BE2C (cell line): ENCODE measurements at regions not wholly inside any gene's neighbourhood (a gene's known extent, or its start where the extent isn't known, plus 50 kb on each side); places are given as distances from the start of the nearest gene placed in this dataset.

ENCODE experiments used
- DNase-seq: peaks from one replicate; pipeline ENCODE4 v3.0.0-alpha.2; 2020
- H3K27me3 ChIP-seq: fragments of 250-450 bp; sonication (Bioruptor Pico); 2 replicates; pipeline ENCODE4 v1.5.1; 2020; ENCODE audit warnings: mild to moderate bottlenecking
- H3K36me3 ChIP-seq: fragments of 250-450 bp; sonication (Bioruptor Pico); 2 replicates; pipeline ENCODE4 v1.5.1; 2020; ENCODE audit warnings: mild to moderate bottlenecking
- H3K4me1 ChIP-seq: fragments of 250-450 bp; sonication (Bioruptor Pico); 2 replicates; pipeline ENCODE4 v1.5.1; 2020
- H3K4me3 ChIP-seq: 2 replicates; pipeline ENCODE4 v1.5.1; 2011; ENCODE audit warnings: low read depth, low read length
- H3K9me3 ChIP-seq: fragments of 250-450 bp; sonication (Bioruptor Pico); 2 replicates; pipeline ENCODE4 v1.5.1; 2020
- CTCF ChIP-seq: IDR thresholded peaks from 2 replicates; pipeline ENCODE4 v1.5.1; 2012; ENCODE audit warnings: mild to moderate bottlenecking, low read depth, low read length

GRCh38 chrX:10854594-10854993 lies 234.2 kb upstream of the MID1 start:
- DNase-seq: no peak
- Histone ChIP-seq H3K4me1 (no peaks in the 10 kb centered on the region), H3K4me3 (no peak overlapping the region), H3K36me3 (no peaks in the 10 kb centered on the region), H3K27me3 (no peaks in the 10 kb centered on the region), H3K9me3 (no peaks in the 10 kb centered on the region)
- TF ChIP-seq CTCF: no peak

GRCh38 chrX:10855845-10856244 lies 235.5 kb upstream of the MID1 start:
- no peaks in the 10 kb centered on the region for H3K9me3 ChIP-seq
- no peak for TF ChIP-seq CTCF
- no peak for DNase-seq

GRCh38 chrX:10856797-10857196 lies 236.4 kb upstream of the MID1 start:
- no peak overlapping the region for H3K4me3 ChIP-seq
- H3K4me1 ChIP-seq: no peaks in the 10 kb centered on the region
- DNase-seq: no peak
- H3K36me3 ChIP-seq: no peaks in the 10 kb centered on the region
- H3K27me3 ChIP-seq: no peaks in the 10 kb centered on the region
- TF ChIP-seq CTCF: no peak
- no peaks in the 10 kb centered on the region for H3K9me3 ChIP-seq

More at GRCh38 chrX:10855845-10856244, 235.5 kb upstream of the MID1 start:
- H3K36me3 ChIP-seq: no peaks in the 10 kb centered on the region
- no peaks in the 10 kb centered on the region for H3K4me1 ChIP-seq
- no peak overlapping the region for H3K4me3 ChIP-seq
- no peaks in the 10 kb centered on the region for H3K27me3 ChIP-seq

GRCh38 chrX:10859353-10859752 lies 239.0 kb upstream of the MID1 start:
- H3K4me1 ChIP-seq: no peaks in the 10 kb centered on the region
- no peaks in the 10 kb centered on the region for H3K36me3 ChIP-seq
- DNase-seq: no peak
- no peaks in the 10 kb centered on the region for H3K27me3 ChIP-seq
- no peaks in the 10 kb centered on the region for H3K9me3 ChIP-seq
- H3K4me3 ChIP-seq: no peak overlapping the region
- no peak for TF ChIP-seq CTCF

- no peak for DNase-seq
- Histone ChIP-seq H3K9me3 (no peaks in the 10 kb centered on the region), H3K36me3 (no peaks in the 10 kb centered on the region), H3K4me3 (no peak overlapping the region), H3K27me3 (no peaks in the 10 kb centered on the region), H3K4me1 (no peaks in the 10 kb centered on the region)
- no peak for TF ChIP-seq CTCF
Measured at GRCh38 chrX:10875995-10876394, 235.1 kb upstream of the HCCS start.

GRCh38 chrX:10882484-10882883 lies 228.6 kb upstream of the HCCS start:
- no peak for DNase-seq
- Histone ChIP-seq H3K4me1 (no peaks in the 10 kb centered on the region), H3K9me3 (no peaks in the 10 kb centered on the region), H3K27me3 (no peaks in the 10 kb centered on the region), H3K36me3 (no peaks in the 10 kb centered on the region), H3K4me3 (no peak overlapping the region)
- no peak for TF ChIP-seq CTCF
